Endothelial cell of umbilical vein (primary cell): ENCODE measurements at regions not wholly inside any gene's neighbourhood (a gene's known extent, or its start where the extent isn't known, plus 50 kb on each side); places are given as distances from the start of the nearest gene placed in this dataset.

ENCODE experiments used
- BruUV-seq: library from RNA; stranded (reverse); fragments of 400-500 nt; replicated peaks from 2 replicates; lab custom pipeline; 2021; lab: Mats Ljungman, UMichigan
- CTCF ChIA-PET: fragments of 300-600, 350-600 bp; sonication (Branson Sonifier 250); formaldehyde crosslinking; loops from one replicate; lab custom pipeline; 2021; ENCODE audit warnings: antibody characterized with exemption, inconsistent platforms; lab: Charles Lee
- POLR2A ChIA-PET: fragments of 300-600, 350-600 bp; sonication (Branson Sonifier 250); formaldehyde crosslinking; loops from one replicate; lab custom pipeline; 2021; ENCODE audit warnings: antibody characterized with exemption, inconsistent platforms; lab: Charles Lee
- DNase-seq: peaks from one replicate; pipeline ENCODE4 v3.0.0-alpha.2; 2011; ENCODE audit warnings: low read depth, low spot score
- FAIRE-seq: peaks from 2 replicates; lab custom pipeline; 2011; peaks lifted over from hg19 to GRCh38; lab: Jason Lieb, UNC
- H2AFZ ChIP-seq: 2 replicates; pipeline ENCODE4 v1.6.0; 2012; ENCODE audit warnings: low read depth, low read length, control low read depth, inconsistent platforms
- H3K27ac ChIP-seq: 2 replicates; pipeline ENCODE4 v1.5.1; 2011; ENCODE audit warnings: low read depth, mild to moderate bottlenecking, control low read depth, low read length, moderate library complexity; ENCODE audit not compliant: insufficient read depth
- H3K27me3 ChIP-seq, 2 experiments: 2 replicates each; pipeline versions ENCODE4 v1.6.0 to v1.6.1; 2011; ENCODE audit warnings: low read length in 2 of 2, mixed read lengths in 1 of 2; ENCODE audit not compliant: control insufficient read depth in 2 of 2, insufficient read depth in 2 of 2
- H3K36me3 ChIP-seq, 2 experiments: 2 replicates in 1 of 2; 3 replicates in 1 of 2; pipeline ENCODE4 v1.5.1; 2011; ENCODE audit warnings: low read length in 2 of 2, mild to moderate bottlenecking in 1 of 2, moderate library complexity in 1 of 2; ENCODE audit not compliant: control insufficient read depth in 2 of 2, insufficient read depth in 2 of 2; ENCODE audit errors: extremely low read depth in 1 of 2
- H3K4me1 ChIP-seq: 3 replicates; pipeline ENCODE4 v1.5.1; 2011; ENCODE audit warnings: mild to moderate bottlenecking, low read length; ENCODE audit not compliant: control insufficient read depth, insufficient read depth; ENCODE audit errors: extremely low read depth
- H3K4me2 ChIP-seq: 2 replicates; pipeline ENCODE4 v1.6.1; 2011; ENCODE audit warnings: low read length, control low read depth, mixed read lengths; ENCODE audit not compliant: insufficient read depth
- H3K4me3 ChIP-seq, 3 experiments: fragments of 200-600 bp in 1 of 3; sonication (generic), shearing (Covaris generic) in 1 of 3; replicated peaks in 1 of 3; 2 replicates each; pipeline ENCODE4 v1.5.1; 2011 to 2016; ENCODE audit warnings: control low read depth in 3 of 3, low read length in 3 of 3, mild to moderate bottlenecking in 2 of 3, inconsistent platforms in 1 of 3, low read depth in 1 of 3, moderate library complexity in 1 of 3; ENCODE audit not compliant: insufficient read depth in 1 of 3
- H3K79me2 ChIP-seq: 2 replicates; pipeline ENCODE4 v1.6.0; 2012; ENCODE audit warnings: low read length, inconsistent platforms; ENCODE audit not compliant: control insufficient read depth, insufficient read depth
- H3K9ac ChIP-seq: replicated peaks from 2 replicates; pipeline ENCODE3; 2011; ENCODE audit warnings: low read length, control low read depth; ENCODE audit not compliant: insufficient read depth; ENCODE audit errors: extremely low read depth
- H3K9me1 ChIP-seq: replicated peaks from 3 replicates; pipeline ENCODE4 v1.6.0; 2011; ENCODE audit warnings: mild to moderate bottlenecking, low read length; ENCODE audit not compliant: control insufficient read depth, insufficient read depth; ENCODE audit errors: extremely low read depth
- H3K9me3 ChIP-seq: replicated peaks from 2 replicates; pipeline ENCODE4 v1.5.1; 2012; ENCODE audit warnings: low read length, inconsistent platforms; ENCODE audit not compliant: control insufficient read depth, insufficient read depth
- H4K20me1 ChIP-seq: replicated peaks from 2 replicates; pipeline ENCODE3; 2011; ENCODE audit warnings: mild to moderate bottlenecking, low read length; ENCODE audit not compliant: control insufficient read depth, insufficient read depth; ENCODE audit errors: extremely low read depth
- FOS ChIP-seq: IDR thresholded peaks from 2 replicates; pipeline ENCODE4 v1.6.1; 2011; ENCODE audit warnings: mild to moderate bottlenecking, low read length, moderate library complexity, borderline replicate concordance; ENCODE audit not compliant: insufficient read depth
- GATA2 ChIP-seq: IDR thresholded peaks from 2 replicates; pipeline ENCODE4 v1.7.0; 2011; ENCODE audit warnings: low read depth, mild to moderate bottlenecking, moderate library complexity, mixed read lengths, low read length; ENCODE audit not compliant: insufficient read length, insufficient read depth
- JUN ChIP-seq: IDR thresholded peaks from 2 replicates; pipeline ENCODE4 v1.6.1; 2011; ENCODE audit warnings: borderline replicate concordance, low read depth; ENCODE audit not compliant: insufficient read length, insufficient read depth
- MYC ChIP-seq: IDR thresholded peaks from one replicate; pipeline ENCODE4 v1.6.1; 2011; ENCODE audit warnings: mild to moderate bottlenecking, low read depth, low read length
- POLR2A ChIP-seq: IDR thresholded peaks from 2 replicates; pipeline ENCODE4 v1.6.1; 2012; ENCODE audit warnings: low read depth, mild to moderate bottlenecking, control low read depth, low read length
- POLR2AphosphoS5 ChIP-seq: IDR thresholded peaks from 2 replicates; pipeline ENCODE4 v1.6.1; 2012; ENCODE audit warnings: low read depth, mild to moderate bottlenecking, control low read depth, low read length, moderate library complexity; ENCODE audit not compliant: insufficient read depth
- dilution Hi-C: fragments of 300-500 bp; cut with MboI; formaldehyde crosslinking; loops from one replicate; pipeline ENCODE4 v1.15.0; 2019; ENCODE audit warnings: low sequenced_read_pairs; ENCODE audit not compliant: extremely low pct_ligation_motif_present
- intact Hi-C: fragments of 100-400 bp; cut with micrococcal nuclease; formaldehyde crosslinking; loops from one replicate; pipeline ENCODE4 v1.10.0; 2022
- TF ChIP-seq, protein P1 (sequence below): IDR thresholded peaks from 2 replicates; pipeline ENCODE4 v1.6.1; 2011; ENCODE audit not compliant: insufficient read depth, insufficient read length
- TF ChIP-seq, protein P2 (sequence below), 2 donors: IDR thresholded peaks; 1 replicate in 1 of 2; 2 replicates in 1 of 2; pipeline ENCODE4 v1.5.1; 2011; ENCODE audit warnings: low read length in 2 of 2, mild to moderate bottlenecking in 2 of 2, moderate library complexity in 2 of 2, control low read depth in 1 of 2, inconsistent platforms in 1 of 2, low read depth in 1 of 2; ENCODE audit not compliant: insufficient read depth in 1 of 2; ENCODE audit errors: extremely low read depth in 1 of 2

DNA sequence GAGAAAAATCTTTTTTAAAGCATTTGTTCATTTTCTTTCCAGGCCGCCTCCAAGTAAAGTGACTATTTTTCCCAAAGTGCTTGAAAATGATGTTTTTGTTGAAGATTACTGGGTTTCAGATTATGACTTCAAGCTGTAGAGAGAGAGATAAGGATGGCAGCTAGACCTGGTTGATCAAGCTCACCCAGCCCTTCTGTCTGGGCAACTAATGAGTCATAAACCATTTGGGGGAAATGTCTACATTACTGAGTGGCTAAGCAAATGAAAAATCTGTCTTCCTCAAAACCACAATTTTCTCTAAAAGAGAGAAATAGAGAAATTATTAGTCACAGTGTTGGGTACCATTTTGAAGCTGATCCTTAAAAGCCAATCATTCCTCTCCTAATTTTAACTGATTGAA lies 355.4 kb upstream of the CPEB2 start:
- ChIA-PET POLR2A (no interaction called here), CTCF (no interaction called here)
- no peak overlapping the region for H3K27ac ChIP-seq

More for the DNA sequence above, 355.4 kb upstream of the CPEB2 start:
- H3K36me3 ChIP-seq, result no peaks in the 10 kb centered on the region
- FAIRE-seq, result no peak
- H3K9me1 ChIP-seq, result no peaks in the 10 kb centered on the region
- TF ChIP-seq GATA2, result no peak
- TF ChIP-seq JUN, result no peak
- no peak for TF ChIP-seq POLR2AphosphoS5
- TF ChIP-seq FOS, result no peak
- no peak for TF ChIP-seq MYC
- TF ChIP-seq, protein P1, sequence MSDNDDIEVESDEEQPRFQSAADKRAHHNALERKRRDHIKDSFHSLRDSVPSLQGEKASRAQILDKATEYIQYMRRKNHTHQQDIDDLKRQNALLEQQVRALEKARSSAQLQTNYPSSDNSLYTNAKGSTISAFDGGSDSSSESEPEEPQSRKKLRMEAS, result no peak
- TF ChIP-seq POLR2A, result no peak
- TF ChIP-seq, protein P2, sequence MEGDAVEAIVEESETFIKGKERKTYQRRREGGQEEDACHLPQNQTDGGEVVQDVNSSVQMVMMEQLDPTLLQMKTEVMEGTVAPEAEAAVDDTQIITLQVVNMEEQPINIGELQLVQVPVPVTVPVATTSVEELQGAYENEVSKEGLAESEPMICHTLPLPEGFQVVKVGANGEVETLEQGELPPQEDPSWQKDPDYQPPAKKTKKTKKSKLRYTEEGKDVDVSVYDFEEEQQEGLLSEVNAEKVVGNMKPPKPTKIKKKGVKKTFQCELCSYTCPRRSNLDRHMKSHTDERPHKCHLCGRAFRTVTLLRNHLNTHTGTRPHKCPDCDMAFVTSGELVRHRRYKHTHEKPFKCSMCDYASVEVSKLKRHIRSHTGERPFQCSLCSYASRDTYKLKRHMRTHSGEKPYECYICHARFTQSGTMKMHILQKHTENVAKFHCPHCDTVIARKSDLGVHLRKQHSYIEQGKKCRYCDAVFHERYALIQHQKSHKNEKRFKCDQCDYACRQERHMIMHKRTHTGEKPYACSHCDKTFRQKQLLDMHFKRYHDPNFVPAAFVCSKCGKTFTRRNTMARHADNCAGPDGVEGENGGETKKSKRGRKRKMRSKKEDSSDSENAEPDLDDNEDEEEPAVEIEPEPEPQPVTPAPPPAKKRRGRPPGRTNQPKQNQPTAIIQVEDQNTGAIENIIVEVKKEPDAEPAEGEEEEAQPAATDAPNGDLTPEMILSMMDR (IDR thresholded peaks at IDR 0.05; ENCODE audit: extremely low read depth in 1 of 2, insufficient read depth in 1 of 2, low read depth in 1 of 2, low read length in 2 of 2), result no peak
- H2AFZ ChIP-seq, result no peak overlapping the region
- no peak overlapping the region for H3K4me2 ChIP-seq
- no peaks in the 10 kb centered on the region for H4K20me1 ChIP-seq
- H3K9me3 ChIP-seq, result no peaks in the 10 kb centered on the region
- DNase-seq, result no peak
- H3K79me2 ChIP-seq, result no peaks in the 10 kb centered on the region
- H3K27me3 ChIP-seq, result no peaks in the 10 kb centered on the region
- H3K9ac ChIP-seq, result no peak overlapping the region
- no peak overlapping the region for H3K4me3 ChIP-seq
- H3K4me1 ChIP-seq, result no peaks in the 10 kb centered on the region
- intact Hi-C loops (no loop called here), dilution Hi-C loops (no loop called here)
- BruUV-seq, result no TSS peak
